NCI-H446 treated with DMSO at 0.1 percent for 48 hours (cell line): ENCODE measurements at regions not wholly inside any gene's neighbourhood (a gene's known extent, or its start where the extent isn't known, plus 50 kb on each side); places are given as distances from the start of the nearest gene placed in this dataset.

Experiments
- DNase-seq: peaks from one replicate; lab custom pipeline; 2025; lab: John Stamatoyannopoulos, UW

- DNase-seq: no peak
Observed at GRCh38 chr21:15151385-15152103, 86.7 kb upstream of the NRIP1 start.

- no peak for DNase-seq
Observed at GRCh38 chr21:15152591-15152990, 87.8 kb upstream of the NRIP1 start.

- no peak for DNase-seq
Observed at GRCh38 chr21:15159382-15160020, 94.7 kb upstream of the NRIP1 start.

DNA sequence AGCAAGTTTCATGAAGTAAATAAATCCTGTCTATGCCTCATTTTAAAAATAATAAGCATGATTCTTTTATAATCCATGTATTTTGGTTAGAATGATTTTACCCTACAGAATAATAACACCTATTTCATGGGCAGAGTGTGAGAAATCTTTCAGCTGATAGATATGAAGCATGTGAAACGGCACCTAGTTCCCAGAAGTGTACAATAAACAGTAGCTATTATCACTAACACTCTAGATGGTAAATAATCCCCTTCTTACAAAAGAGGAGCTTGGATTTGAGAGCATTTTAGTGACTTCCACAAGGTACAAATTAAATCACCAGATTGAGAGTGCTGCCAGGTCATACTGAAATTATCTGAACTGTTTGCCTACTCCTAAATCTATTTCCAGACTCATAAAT lies 95.3 kb upstream of the NRIP1 start:
- no peak for DNase-seq

GRCh38 chr21:15162921-15163320 lies 98.1 kb upstream of the NRIP1 start:
- DNase-seq: no peak

DNA sequence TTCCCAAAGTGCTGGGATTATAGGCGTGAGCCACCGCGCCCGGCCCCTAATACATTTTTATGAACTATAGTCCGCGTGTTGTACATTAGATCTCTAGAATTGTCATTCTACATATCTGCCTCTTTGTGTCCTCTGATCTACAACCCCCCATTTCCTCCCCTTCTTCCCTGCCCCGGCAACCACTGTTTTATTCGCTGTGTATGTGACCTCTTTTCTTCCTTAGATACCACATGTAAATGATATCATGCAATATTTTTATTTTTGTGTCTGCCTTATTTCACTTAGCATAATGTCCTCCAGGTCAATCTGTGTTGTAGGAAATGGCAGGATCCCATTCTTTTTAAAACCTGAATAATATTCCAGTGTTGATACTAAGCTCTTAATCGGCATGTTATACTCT lies 99.5 kb upstream of the NRIP1 start:
- no peak for DNase-seq

GRCh38 chr21:15164678-15165303 lies 100.0 kb upstream of the NRIP1 start:
- DNase-seq: no peak

DNA sequence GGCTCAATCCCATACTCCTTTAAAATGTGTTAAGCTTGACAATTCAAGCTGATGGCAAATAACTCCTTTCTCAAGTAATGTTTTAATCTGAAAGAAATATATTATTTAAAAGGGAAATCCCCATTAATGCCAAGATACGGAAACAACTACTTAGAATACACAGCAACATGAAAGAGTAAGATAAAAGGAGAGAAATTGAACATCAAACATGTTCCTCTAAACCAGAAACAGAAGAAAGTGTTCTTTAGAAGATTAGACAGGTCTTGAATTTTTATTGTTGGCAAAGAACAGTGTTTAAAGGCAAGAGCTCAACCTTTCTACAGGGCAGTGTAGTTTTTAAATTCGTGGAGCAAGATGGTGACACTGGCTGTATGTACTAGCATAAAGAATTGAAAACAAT lies 105.8 kb upstream of the NRIP1 start:
- no peak for DNase-seq

GRCh38 chr21:15171546-15171945 lies 106.7 kb upstream of the NRIP1 start:
- no peak for DNase-seq

DNA sequence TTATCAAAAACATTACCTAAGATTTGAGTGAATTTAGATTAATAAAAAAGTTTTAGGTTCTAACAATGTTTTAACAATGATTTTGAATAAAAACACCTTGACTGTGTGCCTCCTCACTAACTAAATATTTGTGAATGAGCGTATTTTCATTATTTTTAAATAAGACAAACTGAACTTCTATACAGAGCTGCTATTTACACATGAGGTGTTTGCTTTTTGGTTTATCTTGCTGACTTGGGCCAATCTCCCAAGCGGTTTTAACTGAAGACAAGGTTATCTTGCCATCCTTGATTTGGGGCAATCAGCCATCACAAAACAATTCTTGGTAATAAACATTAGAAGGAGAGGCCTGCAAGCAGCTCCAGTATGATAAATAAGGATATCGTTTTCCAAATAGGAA lies 108.2 kb upstream of the NRIP1 start:
- no peak for DNase-seq

- no peak for DNase-seq
Observed at GRCh38 chr21:15174923-15175322, 110.1 kb upstream of the NRIP1 start.

DNA sequence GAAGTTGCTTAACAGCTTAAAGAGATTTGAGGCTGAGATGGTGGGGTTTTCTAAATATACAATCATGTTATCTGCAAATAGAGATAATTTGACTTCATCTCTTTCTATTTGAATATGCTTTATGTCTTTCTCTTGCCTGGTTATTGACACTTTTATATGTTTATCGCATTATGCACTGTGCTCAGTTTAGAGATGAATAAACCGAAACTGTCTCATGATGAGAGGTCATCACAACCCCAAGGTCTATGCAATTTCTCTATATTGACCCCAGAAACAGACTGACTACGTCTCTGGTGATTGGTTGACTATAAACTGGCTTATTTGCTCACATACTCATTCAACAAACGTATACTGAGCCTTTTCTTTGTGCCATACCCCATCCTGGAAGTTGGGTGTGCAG lies 117.9 kb upstream of the NRIP1 start:
- DNase-seq: no peak

GRCh38 chr21:15183813-15184257 lies 119.0 kb upstream of the NRIP1 start:
- no peak for DNase-seq

- no peak for DNase-seq
Observed at GRCh38 chr21:15190412-15190811, 125.6 kb upstream of the NRIP1 start.

DNA sequence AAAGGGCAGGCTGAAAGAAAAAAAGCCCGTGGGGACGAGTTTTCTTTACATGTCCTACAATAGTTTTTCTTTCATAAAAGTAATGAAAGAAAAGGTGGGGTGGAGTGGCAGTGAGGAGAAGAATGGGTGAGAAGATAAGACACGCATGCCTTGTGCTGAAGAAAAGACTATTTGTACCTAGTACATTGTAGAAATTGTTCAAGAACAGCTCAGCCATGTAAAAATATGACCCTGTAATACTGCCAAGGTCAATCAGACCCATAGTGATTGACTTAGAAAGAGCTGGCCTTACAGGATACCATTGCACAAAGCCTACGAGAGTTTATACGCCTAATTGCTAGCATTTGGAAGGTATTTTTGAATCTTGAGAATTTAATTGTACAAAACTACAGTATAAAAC lies 126.0 kb upstream of the NRIP1 start:
- DNase-seq: no peak

DNA sequence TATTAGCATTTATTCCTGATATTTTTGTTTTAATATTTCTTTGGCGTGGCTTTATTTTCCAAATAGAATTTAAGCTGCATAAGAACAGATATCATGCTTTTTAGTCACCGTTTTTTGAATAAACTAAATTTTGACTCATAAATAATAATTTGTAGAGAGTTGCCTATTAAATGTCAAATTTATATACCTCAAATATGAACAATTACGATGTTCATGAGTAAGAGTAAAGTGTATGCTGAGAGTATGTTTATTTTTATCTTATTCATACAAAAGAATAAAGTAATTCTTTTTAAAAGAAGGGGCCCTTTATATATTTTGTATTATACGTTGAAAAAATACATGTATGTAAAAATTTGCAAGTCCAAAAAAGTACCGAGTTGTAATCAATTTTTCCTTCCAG lies 126.5 kb upstream of the NRIP1 start:
- no peak for DNase-seq

GRCh38 chr21:15192243-15192642 lies 127.4 kb upstream of the NRIP1 start:
- DNase-seq: no peak

DNA sequence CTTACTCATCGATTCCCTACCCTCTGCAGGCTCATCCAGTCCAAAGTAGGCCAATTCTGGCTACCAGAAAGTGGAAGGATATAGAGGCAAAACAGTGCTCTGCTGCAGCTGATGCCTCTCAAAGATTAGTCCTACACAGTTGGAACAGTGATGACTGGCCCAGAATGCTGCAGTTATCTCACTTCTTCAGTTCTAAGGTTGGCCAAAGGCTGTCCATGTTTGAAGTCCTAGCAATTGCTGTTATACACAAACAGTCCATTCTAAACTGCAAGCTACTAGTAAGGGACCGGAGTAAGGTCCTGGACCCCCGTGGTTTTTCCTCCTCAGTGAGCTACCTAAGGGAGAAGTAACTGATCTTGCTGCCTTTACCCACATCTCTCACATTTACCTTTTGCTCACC lies 129.1 kb upstream of the NRIP1 start:
- DNase-seq: no peak

DNA sequence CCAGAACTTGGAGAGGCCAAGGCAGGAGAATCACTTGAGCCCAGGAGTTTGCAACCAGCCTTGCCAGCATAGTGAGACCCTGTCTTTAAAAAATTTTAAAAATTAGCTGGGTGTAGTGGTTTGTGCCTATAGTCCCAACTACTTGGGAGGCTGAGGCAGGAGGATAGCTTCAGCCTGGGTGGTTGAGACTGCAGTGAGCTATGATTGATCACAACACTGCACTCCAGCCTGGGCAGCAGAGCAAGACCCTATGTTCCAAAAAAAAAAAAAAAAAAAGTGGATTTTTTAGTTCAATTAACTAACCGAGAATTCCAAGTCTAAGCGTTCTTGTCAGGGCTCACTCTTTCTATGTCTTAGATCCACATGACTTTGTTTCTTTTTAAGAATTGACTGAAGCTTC lies 130.3 kb upstream of the NRIP1 start:
- DNase-seq: no peak

DNA sequence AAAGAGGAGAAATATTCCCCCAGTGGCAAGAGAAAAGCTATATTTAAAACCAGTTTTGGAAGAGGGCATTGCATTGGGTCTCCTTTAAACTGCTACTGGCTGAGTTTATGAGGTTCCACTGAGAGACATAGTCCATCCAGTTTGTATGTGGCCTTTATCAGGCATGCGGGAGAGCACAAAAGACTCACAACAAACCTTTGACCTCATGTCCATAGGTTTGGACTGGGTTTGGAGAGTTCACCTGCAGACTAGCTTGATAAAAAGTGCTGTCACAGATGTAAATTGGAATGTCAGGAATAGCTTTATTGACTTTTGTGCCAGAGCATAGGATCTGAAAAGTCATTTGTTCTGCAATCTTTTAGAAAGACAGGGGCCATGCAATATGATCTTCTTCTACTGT lies 131.0 kb upstream of the NRIP1 start:
- DNase-seq: no peak

DNA sequence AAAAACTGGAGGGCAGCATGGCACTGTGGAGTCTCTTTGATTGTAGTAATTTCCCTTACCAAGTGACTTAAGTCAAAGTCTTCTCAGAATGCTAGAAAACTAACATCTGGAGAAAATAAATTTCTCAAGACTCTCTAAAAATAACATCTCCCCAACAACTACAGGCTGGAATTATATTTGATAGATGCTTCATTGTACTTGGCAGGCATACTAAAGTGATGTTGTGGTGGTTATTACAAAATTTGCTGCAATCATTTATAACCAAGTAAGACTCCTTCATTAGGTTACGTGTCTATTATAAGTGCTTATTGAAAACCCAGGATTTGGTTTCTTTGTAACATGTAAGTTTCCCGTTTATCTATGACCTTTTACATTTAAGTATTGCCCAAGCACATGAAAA lies 132.9 kb upstream of the NRIP1 start:
- no peak for DNase-seq

- DNase-seq: no peak
Observed at GRCh38 chr21:15199414-15200383, 134.9 kb upstream of the NRIP1 start.
